Activated CD4-positive, alpha-beta T cell treated with anti-CD3 and anti-CD28 coated beads, Interleukin-2, Interleukin-6, amounts not matched to agents 100 ng/mL and 50 ng/mL, durations not matched to agents 16 hours and 8 hours (primary cell): ENCODE measurements at regions not wholly inside any gene's neighbourhood (a gene's known extent, or its start where the extent isn't known, plus 50 kb on each side); places are given as distances from the start of the nearest gene placed in this dataset.
A peak's percentile ranks its signal among the peaks of the same experiment; 100 is the strongest.

Experiments
- DNase-seq: peaks from one replicate; pipeline ENCODE4 v3.0.0-alpha.2; 2020

DNA sequence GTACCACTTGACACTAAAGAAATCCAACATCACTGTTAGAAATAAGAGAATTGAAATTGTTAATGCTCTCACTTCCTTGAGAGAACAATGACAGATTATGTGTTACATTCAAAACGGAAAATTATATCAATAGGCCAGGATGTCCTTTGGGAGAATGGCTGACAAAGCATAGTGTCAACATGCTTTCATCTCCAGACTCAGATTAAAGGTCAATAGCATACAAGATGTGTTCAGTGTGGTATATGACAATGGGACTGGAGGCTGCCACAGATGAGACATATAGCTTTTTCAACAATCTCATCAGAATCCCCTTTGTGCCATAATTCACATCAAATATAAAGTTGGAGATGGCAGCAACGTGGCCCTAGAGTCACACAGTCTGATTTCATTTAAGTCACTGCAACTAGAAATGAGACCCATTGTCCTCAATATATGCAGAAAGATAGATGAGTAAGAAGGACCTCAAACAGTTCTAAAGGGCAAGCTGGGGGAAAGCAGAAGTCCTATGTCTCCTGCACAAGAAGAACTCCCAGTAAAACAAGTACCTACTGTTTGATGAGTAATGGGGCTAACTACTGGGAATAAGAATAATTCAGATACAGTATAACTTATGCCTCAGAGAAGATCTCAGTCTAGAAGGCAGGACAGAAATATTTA, 327.9 kb downstream of the TTLL7 start:
- DNase-seq = no peak

DNA sequence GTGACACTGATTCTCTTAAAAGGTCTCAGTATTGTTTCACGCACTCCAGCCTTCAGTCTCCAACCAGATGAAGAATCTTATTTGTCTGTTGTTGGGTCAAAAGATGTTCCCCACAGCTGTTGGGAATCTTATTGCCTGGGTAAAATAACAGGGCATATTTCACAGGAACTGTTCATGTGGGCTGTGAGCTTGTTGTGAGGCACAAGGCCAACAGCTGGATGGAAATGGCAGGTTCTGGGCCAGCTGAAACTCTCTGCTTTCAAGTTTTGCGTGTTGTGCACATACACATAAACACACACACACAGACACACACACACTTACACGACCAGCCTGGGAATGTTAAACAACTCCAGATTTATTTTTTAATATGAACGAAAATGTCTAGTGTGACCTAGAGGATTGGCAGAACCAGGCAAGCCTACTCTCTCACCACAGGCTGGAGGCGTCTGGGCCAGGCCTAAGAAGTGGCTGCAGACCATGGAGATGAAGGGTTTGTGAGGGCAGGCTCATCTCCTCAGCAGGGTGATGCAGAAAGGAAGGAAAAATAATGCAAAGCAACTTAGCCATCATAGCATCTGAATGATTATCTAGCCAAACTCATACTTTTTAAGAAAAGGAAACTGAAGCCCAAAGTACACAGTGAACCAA, 357.0 kb downstream of the TTLL7 start:
- no peak for DNase-seq

DNA sequence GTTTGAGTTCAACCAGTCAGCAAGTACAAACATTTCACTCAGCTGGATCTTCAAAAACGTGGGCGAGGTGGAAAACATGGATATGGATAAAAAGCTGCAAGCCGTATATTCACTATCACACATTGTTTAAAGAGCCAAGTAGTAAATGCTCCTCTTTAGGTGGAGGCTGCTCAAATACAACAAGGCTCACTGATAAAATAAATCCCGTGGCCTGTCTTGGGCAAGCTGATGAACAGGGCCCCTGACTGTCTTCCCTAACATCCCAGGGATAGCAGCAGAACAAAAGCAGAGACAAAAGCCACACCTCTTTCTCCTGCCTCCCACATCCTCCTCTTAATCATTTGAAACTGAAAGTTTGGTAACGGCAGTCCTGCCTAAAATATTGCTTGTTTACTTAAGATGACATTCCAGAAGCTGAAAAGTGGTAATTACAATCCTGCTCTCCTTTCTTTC, 357.7 kb downstream of the TTLL7 start:
- no peak for DNase-seq

DNA sequence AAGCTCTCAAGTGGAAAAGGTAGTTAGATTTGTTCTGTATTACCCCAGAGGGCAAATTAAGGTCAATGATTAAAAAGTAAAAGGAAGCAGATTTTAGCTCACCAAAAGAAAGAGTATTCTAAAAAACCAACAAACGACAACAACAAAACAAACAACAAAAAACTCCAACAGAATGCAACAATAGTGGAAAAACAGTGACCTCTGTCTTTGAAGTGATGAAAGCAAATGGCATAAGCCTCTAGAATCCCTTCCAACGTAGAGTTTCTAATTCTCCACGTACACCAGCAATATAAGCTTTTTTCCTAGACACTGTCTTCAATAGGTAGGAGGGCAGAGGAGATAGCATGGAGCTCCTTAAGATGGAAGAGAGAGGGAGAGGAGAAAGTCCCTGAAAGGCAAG, 359.1 kb downstream of the TTLL7 start:
- DNase-seq = no peak

DNA sequence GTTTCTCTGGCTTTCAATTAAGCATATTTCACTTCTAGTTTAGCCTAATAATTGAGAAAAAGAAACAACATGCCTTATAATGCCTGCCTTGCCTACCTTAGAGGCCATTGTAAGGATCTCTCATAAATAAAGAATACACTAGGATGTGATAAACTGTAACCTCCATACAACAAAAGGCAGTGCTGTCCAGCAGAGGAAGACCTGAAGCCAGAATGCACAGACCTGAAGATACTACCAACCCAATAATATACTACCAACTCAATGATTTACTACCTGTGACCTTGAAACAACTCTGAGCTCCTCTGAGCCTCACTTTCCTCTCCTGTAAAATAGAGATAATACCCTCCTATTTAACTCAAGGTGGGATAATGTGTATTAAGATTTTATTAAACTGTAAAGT, 361.3 kb downstream of the TTLL7 start:
- DNase-seq = no peak

DNA sequence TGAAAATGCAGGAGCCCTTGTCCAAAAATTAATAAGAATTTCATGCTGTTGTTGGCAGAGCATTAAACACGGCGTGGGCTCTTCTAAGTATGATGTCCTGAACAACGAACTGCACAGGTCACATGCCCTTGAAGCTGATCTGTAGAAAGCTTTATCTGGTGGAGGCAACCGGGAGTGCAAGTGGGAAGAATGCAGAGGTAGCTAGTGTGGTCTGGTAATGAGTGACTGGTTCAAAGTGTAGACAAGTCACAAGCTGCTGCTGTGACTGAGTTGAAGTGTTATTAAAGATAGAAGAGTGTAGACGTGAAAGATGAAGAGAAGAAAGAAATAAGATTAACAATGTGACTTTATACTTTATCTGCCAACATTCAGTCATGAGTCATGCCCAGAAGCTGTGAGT, 361.9 kb downstream of the TTLL7 start:
- DNase-seq = no peak

DNA sequence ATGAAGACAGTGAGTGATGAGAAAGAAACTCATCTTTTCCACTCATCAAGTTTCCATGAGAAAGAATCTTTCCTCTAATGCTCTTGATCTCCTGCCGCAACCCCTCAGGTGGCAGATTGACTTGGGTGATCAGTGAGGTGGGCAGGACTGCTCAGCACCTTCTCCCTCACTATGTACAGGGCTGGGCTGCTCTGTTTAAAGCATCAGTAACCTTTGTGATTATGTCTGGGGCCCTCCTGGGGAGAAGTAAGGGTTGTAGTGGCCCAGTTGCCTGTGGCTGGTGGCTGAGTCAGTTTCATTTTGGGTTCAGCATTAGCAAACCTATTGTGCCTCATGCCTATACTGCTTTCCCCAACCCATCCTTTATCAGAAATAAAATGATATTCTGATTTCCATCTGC, 366.0 kb downstream of the TTLL7 start:
- DNase-seq = no peak

DNA sequence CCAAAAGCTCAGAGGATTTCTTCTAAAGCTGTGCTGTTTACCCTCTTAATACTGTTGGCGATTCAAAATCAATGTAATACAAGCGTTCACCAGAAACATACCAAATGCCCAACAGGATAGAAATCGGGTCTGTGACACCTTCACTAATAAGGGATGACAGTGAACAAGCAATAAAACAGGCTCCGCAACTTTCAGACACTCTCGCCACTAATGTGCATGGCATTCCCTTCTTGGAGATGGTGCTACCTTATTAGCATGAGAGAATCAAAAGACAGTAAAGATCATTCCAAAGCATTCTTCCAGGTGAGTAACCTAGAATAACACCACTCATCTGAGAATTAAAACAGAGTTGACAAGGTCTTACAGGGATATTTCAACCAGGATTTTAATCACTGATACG, 367.1 kb downstream of the TTLL7 start:
- DNase-seq = no peak

DNA sequence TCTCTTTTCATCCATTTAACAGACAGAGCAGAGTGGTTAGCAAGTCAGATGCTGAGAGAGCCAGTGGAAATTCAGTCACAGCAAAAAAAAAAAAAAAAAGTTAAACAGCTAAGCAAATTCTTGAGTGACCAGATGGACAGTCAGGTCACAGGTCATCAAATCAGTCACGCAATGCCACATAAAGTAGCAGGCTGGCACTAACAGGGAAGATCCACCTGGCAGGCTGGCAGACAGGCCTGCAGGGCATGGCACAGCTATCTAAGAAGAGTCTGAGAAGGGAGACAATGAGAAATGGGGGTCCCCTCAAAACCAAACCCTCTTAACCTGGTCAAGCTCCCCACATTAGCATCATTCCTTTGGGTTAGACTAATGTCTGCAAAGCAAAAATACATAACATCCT, 371.9 kb downstream of the TTLL7 start:
- DNase-seq = no peak

DNA sequence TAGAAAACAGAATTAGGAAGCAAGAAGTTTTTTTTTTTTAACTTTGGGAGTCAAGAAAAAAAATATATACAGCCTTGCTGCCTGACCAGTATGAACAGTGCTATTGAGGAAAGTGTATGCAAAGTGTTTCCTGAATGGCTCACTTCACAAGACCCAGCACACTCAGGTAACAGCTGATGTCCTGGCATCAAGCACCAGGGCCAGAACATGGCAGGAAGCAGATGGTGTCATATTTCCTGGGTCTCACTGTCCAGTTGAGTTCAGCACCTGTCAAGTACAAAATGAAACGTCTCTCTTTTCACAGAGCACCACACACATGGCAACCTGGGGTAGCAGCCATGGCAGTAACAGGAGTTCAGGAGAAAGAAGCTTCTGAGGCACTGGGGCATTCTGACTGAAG, 372.3 kb downstream of the TTLL7 start:
- no peak for DNase-seq

DNA sequence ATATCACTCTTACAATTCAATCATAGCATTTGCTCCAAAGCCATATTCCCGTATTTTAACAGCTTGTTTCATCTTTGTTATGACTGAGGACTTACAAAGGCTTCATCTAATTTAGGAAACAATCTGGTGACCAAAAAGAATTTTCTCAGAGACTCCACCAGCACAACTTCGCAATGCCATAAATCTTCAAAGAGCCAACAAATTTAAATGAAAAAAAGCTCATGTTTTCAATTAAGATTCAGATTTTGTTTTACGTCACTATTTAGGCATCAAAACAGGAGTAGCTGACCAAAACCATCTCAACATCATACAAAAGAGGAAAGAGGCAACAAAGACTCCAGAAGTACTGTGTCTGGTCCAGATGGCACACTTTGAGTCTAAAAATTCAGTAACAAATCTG, 373.3 kb downstream of the TTLL7 start:
- no peak for DNase-seq

DNA sequence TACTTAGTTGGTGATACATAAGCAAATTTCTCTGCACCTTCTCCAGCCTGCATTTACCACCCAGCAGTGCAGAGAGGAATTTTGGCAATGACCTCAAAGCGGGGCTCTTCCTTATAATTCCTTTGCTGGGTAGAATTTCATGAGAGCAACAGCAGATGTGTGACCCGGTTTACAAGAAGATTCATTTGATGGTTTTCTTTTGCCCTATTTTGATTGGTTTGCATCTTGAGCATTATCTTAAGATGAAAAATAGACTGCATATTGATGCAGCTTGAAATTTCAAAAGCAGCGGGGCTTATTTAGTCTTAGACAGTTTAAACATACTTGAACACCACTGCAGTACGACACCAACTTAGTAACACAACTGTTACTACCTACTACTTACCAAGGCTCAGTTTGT, 378.9 kb downstream of the TTLL7 start:
- DNase-seq = no peak

DNA sequence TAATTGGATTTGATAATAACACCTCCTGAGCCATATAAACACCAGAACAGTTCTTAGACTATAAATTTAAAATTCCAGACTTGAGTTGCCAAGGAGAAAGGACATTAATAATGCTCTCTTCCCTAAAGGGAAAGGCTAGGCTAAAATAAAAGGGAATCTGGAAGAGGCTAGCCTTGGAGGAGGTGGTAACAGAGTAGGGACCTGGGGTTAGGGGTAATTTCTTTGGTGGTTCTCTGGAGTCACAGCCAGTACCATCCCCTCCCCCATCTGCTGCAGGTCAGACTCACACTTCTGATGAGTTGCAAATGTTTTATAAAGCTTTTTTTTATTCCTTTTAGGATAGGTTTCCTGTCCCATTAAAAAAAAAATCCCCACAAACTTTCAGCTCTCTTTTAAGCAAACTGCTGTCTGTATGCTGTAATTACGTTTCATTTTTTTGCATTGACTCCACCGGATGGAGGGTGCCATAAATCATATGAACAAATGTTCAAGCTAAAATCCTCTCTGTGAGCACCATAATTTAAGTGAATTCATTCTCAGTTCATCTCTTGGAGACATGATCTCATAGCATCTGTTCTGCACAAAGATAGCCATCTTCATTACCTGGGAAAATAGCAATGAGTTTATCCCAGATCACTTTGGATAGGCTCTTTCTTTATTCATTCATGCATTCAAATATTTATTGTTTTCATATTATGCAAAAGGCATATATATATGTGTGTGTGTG, 379.6 kb downstream of the TTLL7 start:
- DNase-seq = no peak

DNA sequence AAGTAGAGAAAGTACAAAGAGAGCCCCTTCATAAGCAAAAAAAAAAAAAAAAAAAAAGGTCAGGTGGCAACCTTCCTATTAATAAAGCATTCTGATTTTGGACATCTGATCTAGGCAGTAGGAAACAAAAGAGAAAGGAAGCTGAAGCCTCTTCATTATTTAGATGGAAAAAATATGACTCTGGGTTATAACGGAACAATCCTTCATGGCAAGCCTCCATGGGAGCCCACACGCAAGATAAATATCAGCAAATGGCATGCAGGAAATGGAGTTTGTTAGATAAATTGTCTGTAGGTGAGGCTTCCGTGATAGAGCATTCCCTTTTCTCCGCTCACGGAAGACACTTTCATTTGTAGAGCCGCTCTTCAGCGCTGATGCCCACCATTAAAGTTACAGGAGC, 381.0 kb downstream of the TTLL7 start:
- DNase-seq = no peak

DNA sequence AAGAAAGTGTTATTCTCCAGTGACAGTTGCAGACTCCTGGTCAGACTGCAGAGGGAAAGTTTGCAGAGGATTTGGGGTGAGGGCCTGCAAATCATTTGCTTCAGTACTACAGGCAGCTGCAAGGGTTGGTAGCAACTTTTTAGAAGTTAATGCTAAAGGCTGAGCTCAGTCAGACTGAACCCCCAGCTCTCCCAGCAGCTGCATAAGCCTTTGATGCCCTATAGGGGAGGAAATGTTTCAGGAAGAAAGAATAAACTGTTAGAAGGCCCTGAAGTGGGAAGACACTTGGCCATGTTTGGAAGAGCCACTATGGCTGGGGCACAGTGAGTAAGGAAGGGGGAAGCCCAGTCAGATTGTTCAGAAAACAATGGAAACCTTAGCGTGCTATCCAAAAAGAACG, 383.6 kb downstream of the TTLL7 start:
- DNase-seq = no peak

DNA sequence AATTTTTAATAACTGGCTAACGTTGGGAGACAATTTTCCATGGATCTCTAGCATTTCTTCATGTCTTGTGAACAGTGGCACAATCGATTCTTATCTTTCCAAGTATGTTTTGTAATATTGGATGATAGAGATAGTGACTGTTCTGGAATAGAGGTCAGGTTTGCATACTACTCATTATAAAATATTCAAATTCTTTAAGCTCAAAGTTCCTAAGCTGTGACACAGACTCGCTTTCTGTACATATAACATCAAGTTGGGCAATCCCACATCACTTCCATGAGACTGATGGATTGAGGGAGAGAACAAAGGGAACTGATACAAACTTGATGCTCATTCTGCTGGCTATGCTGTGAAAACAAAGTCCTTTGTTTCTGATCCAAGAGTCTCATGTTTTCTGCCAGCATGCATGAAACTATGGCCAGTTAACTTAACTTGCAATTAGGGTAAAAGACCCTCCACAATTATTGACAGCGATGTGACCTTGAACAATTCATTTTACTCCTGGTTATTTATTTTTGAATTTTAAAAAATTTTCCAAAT, 392.4 kb downstream of the TTLL7 start:
- DNase-seq = no peak

DNA sequence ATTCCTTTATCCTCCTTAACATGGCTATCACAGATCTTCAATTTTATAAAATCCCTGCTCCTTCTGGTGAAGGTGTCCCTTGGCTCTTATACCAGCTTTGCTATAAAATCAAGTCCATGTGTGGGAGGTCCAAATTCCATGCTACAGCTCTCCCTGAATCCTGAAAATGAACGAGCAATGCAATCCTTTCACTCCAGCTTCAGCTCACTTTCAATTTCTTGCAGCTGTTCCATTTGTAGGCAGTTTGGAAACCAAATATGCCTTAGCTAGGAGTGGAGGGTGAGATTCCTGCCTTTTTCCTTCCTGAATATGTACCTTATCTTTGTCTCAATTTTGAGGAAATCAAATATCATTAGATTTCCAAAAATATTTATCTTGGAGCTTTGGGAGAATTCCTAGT, 402.6 kb downstream of the TTLL7 start:
- DNase-seq = no peak

DNA sequence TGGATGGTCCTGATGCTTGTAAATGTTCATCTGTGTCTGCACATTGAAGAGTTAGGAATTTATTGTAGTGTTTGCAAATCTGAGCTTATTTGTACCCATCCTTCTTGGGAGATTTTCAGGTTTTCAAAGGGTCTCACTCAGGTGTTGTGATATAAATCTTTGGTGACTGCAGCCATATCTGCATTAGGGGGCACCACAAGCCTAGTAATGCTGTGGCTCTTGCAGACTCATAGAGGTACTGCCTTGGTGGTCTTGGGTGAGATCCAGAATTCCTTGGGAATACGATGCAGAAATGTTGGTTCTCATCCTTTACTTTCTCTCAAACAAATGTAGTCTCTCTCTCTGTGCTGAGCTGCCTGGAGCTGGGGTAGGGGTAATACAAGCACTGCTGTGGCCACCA, 405.9 kb downstream of the TTLL7 start:
- no peak for DNase-seq

DNA sequence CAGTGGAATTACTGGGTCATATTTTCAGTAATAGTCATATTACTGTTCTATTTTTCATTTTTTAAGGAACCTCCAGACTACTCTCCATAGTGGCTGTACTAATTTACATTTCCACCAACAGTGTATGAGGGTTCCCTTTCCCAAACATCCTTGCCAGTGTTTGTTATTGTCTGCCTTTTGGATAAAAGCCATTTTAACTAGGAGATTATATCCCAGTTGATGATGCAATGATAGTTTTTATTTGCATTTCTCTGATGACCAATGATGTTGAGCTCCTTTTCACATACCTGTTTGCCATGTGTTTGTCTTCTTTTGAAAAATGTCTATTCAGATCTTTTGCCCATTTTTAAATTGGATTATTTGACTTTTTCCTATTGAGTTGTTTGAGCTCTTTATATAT, 410.8 kb downstream of the TTLL7 start:
- no peak for DNase-seq

DNA sequence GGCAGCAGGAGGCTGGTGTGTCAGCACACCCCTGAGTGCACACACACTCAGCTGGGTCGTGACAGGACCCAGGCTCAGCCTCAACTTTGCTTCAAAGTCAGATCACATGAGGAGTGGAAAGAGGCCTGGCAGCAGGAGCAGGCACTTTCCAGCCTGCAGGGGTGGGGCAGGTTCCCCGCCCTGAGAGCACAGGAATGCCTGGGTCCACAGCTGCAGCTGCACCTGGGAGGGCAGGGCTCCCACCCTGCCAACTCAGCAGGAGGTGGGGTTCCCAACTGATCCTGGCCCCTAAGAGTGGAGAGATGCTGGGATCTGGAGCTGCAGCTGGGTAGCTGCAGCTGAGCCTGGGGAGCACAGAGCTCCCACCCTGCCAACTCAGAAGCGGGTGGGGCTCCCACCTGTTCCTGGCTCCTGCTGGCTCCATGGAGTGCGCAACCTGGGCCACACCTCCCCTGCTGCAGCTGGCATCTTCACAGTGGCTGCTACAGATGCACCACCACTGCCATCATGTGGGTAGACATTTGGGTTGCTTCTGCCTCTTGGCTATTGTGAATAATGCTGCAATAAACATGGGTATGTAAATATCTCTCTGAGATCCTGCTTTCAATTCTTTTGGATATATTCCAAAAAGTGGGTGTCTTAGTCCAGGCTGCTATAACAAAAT, 415.4 kb downstream of the TTLL7 start:
- DNase-seq = peak; percentile 7

DNA sequence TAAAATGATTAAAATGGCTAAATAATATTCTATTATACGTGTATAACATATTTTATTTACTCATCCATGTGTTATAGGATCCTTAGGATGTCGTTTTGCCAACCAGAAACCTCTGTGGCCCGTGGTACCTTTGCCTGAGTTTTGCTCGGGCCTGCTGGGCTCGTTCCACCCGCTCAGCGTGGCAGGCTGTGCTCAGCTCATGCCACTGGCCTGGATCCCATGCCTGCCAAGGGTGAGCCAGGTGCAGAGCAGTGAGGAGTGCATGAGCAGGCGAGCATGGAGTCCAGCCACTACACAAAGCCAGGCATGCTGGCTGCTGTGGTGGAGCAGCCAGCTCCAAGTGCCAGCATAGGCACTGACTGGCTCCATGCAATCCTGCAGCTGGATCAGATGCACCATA, 417.2 kb downstream of the TTLL7 start:
- DNase-seq = no peak

DNA sequence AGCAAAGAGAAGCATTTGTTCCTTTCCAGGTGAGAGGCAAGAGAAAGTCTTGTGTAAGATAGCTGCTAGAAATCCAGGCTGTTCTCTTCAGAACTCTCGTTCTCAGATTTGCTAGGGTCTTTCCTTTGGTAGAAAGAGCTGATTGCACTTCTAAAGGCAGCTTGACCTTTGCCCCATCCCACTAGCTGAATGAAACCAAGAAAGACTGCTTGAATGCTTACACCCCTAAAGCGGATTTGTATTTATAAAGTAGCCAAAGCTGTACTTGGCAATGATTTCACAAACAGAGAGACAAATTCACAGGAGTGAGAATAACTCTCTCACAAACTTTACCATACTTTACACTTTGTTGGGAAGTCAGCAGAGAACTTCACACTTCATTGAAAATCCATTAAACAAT, 424.1 kb downstream of the TTLL7 start:
- DNase-seq = no peak

DNA sequence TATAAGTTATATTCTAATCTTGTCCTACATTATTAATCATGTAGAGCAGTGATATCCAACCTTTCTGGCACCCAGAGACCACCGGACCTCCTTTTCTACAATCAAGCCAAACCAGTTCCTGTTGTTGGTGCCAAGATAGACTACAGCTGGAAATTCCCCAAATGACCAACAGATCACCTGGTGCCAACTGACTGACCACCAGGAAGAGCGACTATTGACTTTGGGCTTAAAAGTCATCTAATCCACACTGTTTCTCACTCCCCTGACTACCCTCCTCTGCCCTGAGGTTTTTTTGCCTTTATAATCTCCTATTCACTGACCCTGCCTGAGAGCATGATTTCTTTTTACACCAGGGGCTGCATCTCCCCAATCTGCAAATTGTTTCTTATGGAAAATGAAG, 425.2 kb downstream of the TTLL7 start:
- DNase-seq = no peak

DNA sequence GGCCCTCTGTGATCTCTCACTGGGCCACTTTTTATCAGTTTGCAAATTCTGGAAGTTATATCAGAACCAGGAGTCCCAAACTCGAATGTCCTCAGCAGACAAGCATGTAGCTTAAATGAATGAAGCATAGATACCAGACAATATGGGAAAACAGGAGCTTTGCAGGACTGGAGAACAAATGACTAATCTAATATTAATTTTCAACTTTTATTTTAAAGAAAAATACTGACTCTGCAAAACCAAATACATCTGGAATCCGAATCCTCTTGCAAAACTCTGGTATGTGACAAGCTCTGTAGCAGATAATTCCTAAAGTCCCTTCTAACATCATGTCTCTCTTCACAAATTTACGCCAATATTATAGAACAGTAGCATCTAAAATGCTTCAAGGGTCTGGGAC, 427.4 kb downstream of the TTLL7 start:
- no peak for DNase-seq
